Renal cortex interstitium (tissue), 11 donors: ENCODE measurements at regions not wholly inside any gene's neighbourhood (a gene's known extent, or its start where the extent isn't known, plus 50 kb on each side); places are given as distances from the start of the nearest gene placed in this dataset.
"Not testable (repeated sequence)": the region's sequence is repeated elsewhere in the genome, so short reads cannot be mapped to it uniquely, and the experiment has no call there.

ENCODE experiments used
- DNase-seq, 11 donors: peaks; one replicate each; pipeline ENCODE4 v3.0.0-alpha.2; 2013; ENCODE audit warnings: low read depth in 9 of 11, low spot score in 4 of 11; ENCODE audit errors: extremely low read depth in 1 of 11

GRCh38 chr21:6363591-6363990, 4157.8 kb upstream of the TPTE start:
- not testable (repeated sequence) for DNase-seq

GRCh38 chr21:6368824-6369223, 4152.6 kb upstream of the TPTE start:
- peak in 8 of 11 donors; percentile 25 to 57 (median 39) for DNase-seq

GRCh38 chr21:6373253-6373652, 4148.1 kb upstream of the TPTE start:
- DNase-seq, result not testable (repeated sequence)

GRCh38 chr21:6374232-6374631, 4147.2 kb upstream of the TPTE start:
- DNase-seq, result not testable (repeated sequence)

DNA sequence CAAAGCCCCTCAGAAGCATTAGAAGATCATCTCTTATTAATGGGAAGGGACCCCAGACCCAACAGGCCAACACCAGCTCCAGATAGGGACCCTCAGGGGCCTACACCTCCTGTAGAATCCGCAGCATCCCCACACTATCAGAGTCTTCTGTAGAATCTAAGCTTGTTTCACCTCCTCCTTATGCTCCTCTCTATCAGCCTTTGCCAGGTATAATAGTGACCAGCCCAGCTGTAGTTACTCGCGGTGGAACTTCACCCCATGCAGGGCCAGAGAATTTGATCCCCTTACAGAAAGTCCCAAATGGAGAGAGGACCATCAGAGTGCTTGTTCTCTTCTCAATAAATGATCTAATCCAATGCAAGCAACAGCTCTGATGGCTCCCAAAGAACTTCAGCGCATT, 4146.5 kb upstream of the TPTE start:
- not testable (repeated sequence) for DNase-seq

GRCh38 chr21:6375776-6376175, 4145.6 kb upstream of the TPTE start:
- DNase-seq, result not testable (repeated sequence)

GRCh38 chr21:6376321-6377070, 4144.9 kb upstream of the TPTE start:
- not testable (repeated sequence) for DNase-seq
